Epithelial cell of esophagus (primary cell): ENCODE measurements at regions not wholly inside any gene's neighbourhood (a gene's known extent, or its start where the extent isn't known, plus 50 kb on each side); places are given as distances from the start of the nearest gene placed in this dataset.
A peak's percentile ranks its signal among the peaks of the same experiment; 100 is the strongest.

Experiments used
- DNase-seq: peaks from one replicate; pipeline ENCODE4 v3.0.0; 2010; ENCODE audit warnings: low read depth
- H3K4me3 ChIP-seq: 2 replicates; pipeline ENCODE4 v1.5.1; 2011; ENCODE audit warnings: mild to moderate bottlenecking, low read length, control low read depth
- CTCF ChIP-seq: IDR thresholded peaks from 2 replicates; pipeline ENCODE4 v1.5.1; 2011; ENCODE audit warnings: low read depth, mild to moderate bottlenecking, low read length, control low read depth, inconsistent platforms; ENCODE audit not compliant: insufficient read depth; ENCODE audit errors: missing control alignments

- no peak overlapping the region for H3K4me3 ChIP-seq
- DNase-seq: peak; percentile 55
- peak; percentile 61 for TF ChIP-seq CTCF
Observed at GRCh38 chr9:90099262-90099963, 494.6 kb downstream of the GADD45G start.

- no peak overlapping the region for H3K4me3 ChIP-seq
- peak; percentile 15 for TF ChIP-seq CTCF
- DNase-seq: no peak
Observed at GRCh38 chr9:90100014-90100413, 495.2 kb downstream of the GADD45G start.

GRCh38 chr9:90102292-90102901 is 497.6 kb downstream of the GADD45G start:
- peak; percentile 87 for TF ChIP-seq CTCF

GRCh38 chr9:90103771-90104170 is 499.0 kb downstream of the GADD45G start:
- DNase-seq: no peak
- TF ChIP-seq CTCF: no peak
- no peak overlapping the region for H3K4me3 ChIP-seq

More at GRCh38 chr9:90102292-90102901, 497.6 kb downstream of the GADD45G start:
- peak; percentile 95 for DNase-seq
- H3K4me3 ChIP-seq: no peak overlapping the region

- DNase-seq: no peak
Observed at GRCh38 chr9:90105773-90106172, 501.0 kb downstream of the GADD45G start.

GRCh38 chr9:90107040-90107725 is 502.4 kb downstream of the GADD45G start:
- peak; percentile 67 for DNase-seq
- TF ChIP-seq CTCF: no peak
- H3K4me3 ChIP-seq: no peak overlapping the region

More at GRCh38 chr9:90105773-90106172, 501.0 kb downstream of the GADD45G start:
- no peak for TF ChIP-seq CTCF
- H3K4me3 ChIP-seq: no peak overlapping the region
